ENCODE measurements at regions not wholly inside any gene's neighbourhood (a gene's known extent, or its start where the extent isn't known, plus 50 kb on each side); places are given as distances from the start of the nearest gene placed in this dataset.

DNA sequence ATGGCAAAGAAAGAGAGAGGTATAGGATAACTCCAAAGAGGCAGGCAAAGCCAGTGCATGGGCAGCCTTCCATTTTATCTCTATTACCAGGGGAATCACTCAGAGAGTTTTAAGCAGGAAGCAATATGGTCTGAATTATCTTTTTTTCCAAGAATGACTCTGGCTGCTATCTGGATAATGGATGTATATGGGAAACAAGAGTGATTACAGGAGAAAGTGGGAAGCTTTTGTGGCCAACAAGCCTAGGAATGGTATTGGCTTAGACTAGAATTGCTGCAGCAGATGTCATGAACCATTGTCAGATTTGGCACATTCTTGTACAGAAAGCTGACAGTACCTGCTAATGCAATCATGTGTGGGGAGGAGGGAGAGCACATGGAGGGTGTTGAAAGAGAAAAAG is 73.0 kb upstream of the BTBD3 start:
- no peak overlapping the region for H3K9ac ChIP-seq (replicated peaks in 1 of 4; ENCODE audit: extremely low read depth in 1 of 4, low read depth in 3 of 4, low read length in 3 of 4)
- H3K23ac ChIP-seq (ENCODE audit: insufficient read length), result no peak overlapping the region
- H3K18ac ChIP-seq (ENCODE audit: extremely low read depth, low read length), result no peak overlapping the region
- H3K27ac ChIP-seq (ENCODE audit: low read depth, low read length), result no peak overlapping the region
- ChIA-PET POLR2A (ENCODE audit: partially characterized antibody) (no interaction called here), CTCF (ENCODE audit: partially characterized antibody) (no interaction called here)
- H3K27me3 ChIP-seq (replicated peaks in 1 of 4; ENCODE audit: control insufficient read depth in 3 of 4, extremely low read depth in 1 of 4, insufficient read depth in 3 of 4, low read length in 3 of 4), result no peaks in the 10 kb centered on the region; a peak in 1 of 7 replicates
- H2BK15ac ChIP-seq (ENCODE audit: low read length), result no peak overlapping the region
- no peaks in the 10 kb centered on the region for H3K79me2 ChIP-seq (ENCODE audit: control insufficient read depth in 1 of 2, insufficient read depth in 2 of 2, low read length in 2 of 2)
- no peak overlapping the region for H4K91ac ChIP-seq (replicated peaks; ENCODE audit: insufficient read length, low read length)
- no peak overlapping the region for H2BK5ac ChIP-seq (ENCODE audit: low read depth, low read length)
- H3K9me3 ChIP-seq (ENCODE audit: insufficient read depth in 2 of 2, low read depth in 1 of 2, low read length in 1 of 2), result no peaks in the 10 kb centered on the region
- H4K20me1 ChIP-seq (replicated peaks in 1 of 2; ENCODE audit: control insufficient read depth in 1 of 2, insufficient read depth in 2 of 2, low read length in 2 of 2), result no peaks in the 10 kb centered on the region
- H3K23me2 ChIP-seq (ENCODE audit: low read depth, low read length), result no peaks in the 10 kb centered on the region; the same call in 1 of the 2 replicates
- H3K56ac ChIP-seq (replicated peaks; ENCODE audit: insufficient read length, low read depth, low read length), result no peak overlapping the region
- peaks cover 0 to 2% (median 1%) of the 10 kb centered on the region in 4 experiments; a peak in 1 of 7 replicates for H3K4me1 ChIP-seq (replicated peaks in 1 of 4; ENCODE audit: control insufficient read depth in 3 of 4, insufficient read depth in 4 of 4, low read length in 3 of 4)
- FAIRE-seq, result no peak
- no peak for DNase-seq (ENCODE audit: low read depth in 1 of 2, low spot score in 2 of 2)
- no peak overlapping the region for H3K4ac ChIP-seq (replicated peaks; ENCODE audit: insufficient read length, low read depth, low read length)
- no peaks in the 10 kb centered on the region for H3K79me1 ChIP-seq (ENCODE audit: low read depth, low read length)
- H4K8ac ChIP-seq (ENCODE audit: extremely low read depth, insufficient read depth, low read length), result no peak overlapping the region
- H2BK20ac ChIP-seq (ENCODE audit: low read length), result no peak overlapping the region
- no peak overlapping the region for H3K4me3 ChIP-seq (ENCODE audit: extremely low read depth in 1 of 4, insufficient read depth in 2 of 4, low read depth in 3 of 4, low read length in 4 of 4)
- H2BK12ac ChIP-seq (ENCODE audit: low read depth, low read length), result no peak overlapping the region
- no peaks in the 10 kb centered on the region for H3K36me3 ChIP-seq (ENCODE audit: control insufficient read depth in 2 of 4, insufficient read depth in 4 of 4, low read length in 3 of 4)
- H2AK5ac ChIP-seq (ENCODE audit: low read depth, low read length), result no peak overlapping the region
- TF ChIP-seq KDM1A (IDR thresholded peaks at IDR 0.05; ENCODE audit: borderline replicate concordance, low read length) (no peak), CEBPB (IDR thresholded peaks at IDR 0.05; ENCODE audit: low read depth, low read length) (no peak), CTCF (IDR thresholded peaks at IDR 0.05; ENCODE audit: control extremely low read depth in 1 of 3, insufficient read depth in 1 of 3, low read depth in 1 of 3, low read length in 3 of 3) (no peak), JUN (IDR thresholded peaks at IDR 0.05; ENCODE audit: low read depth, low read length) (no peak), KDM5A (IDR thresholded peaks at IDR 0.05; ENCODE audit: low read length) (no peak)
- no peak overlapping the region for H3K4me2 ChIP-seq (ENCODE audit: insufficient read depth in 1 of 2, low read depth in 2 of 2, low read length in 2 of 2)
- H3K14ac ChIP-seq (ENCODE audit: insufficient read length), result no peak overlapping the region
- H2AFZ ChIP-seq (ENCODE audit: low read length), result no peak overlapping the region
- no peak overlapping the region for H2BK120ac ChIP-seq (replicated peaks; ENCODE audit: low read depth, low read length)
- H4K5ac ChIP-seq (ENCODE audit: insufficient read length, low read depth, low read length), result no peak overlapping the region

Data from H1 (cell line).